Activated CD8-positive, alpha-beta memory T cell treated with anti-CD3 and anti-CD28 coated beads, Interleukin-2, amount 10 ng/mL, durations not matched to agents 7 days and 5 days (primary cell): ENCODE measurements at regions not wholly inside any gene's neighbourhood (a gene's known extent, or its start where the extent isn't known, plus 50 kb on each side); places are given as distances from the start of the nearest gene placed in this dataset.

ENCODE experiments used
- ATAC-seq: fragments of 150-1000 bp; cut with Tn5 transposase; one replicate; pipeline ENCODE4 v1.10.0; 2021; ENCODE audit warnings: moderate library complexity
- CTCF ChIA-PET: fragments of 350-600 bp; sonication (Branson Sonifier 250); formaldehyde crosslinking; loops from one replicate; lab custom pipeline; 2021; ENCODE audit warnings: antibody characterized with exemption; lab: Charles Lee
- DNase-seq: peaks from one replicate; pipeline ENCODE4 v3.0.0-alpha.2; 2020
- H3K27ac Mint-ChIP-seq: one replicate; pipeline ENCODE4 v1.8.0; 2021; ENCODE audit warnings: mild to moderate bottlenecking, mixed read lengths
- H3K27me3 Mint-ChIP-seq: one replicate; pipeline ENCODE4 v1.8.0; 2021; ENCODE audit warnings: mixed read lengths
- H3K36me3 Mint-ChIP-seq: one replicate; pipeline ENCODE4 v1.8.0; 2021; ENCODE audit warnings: mild to moderate bottlenecking, mixed read lengths
- H3K4me1 Mint-ChIP-seq: one replicate; pipeline ENCODE4 v1.8.0; 2021; ENCODE audit warnings: mixed read lengths
- H3K4me3 Mint-ChIP-seq: one replicate; pipeline ENCODE4 v1.8.0; 2021; ENCODE audit warnings: mild to moderate bottlenecking, moderate library complexity, mixed read lengths
- H3K9me3 Mint-ChIP-seq: one replicate; pipeline ENCODE4 v1.8.0; 2022; ENCODE audit warnings: low read depth, mixed read lengths

GRCh38 chr4:116849620-116850019, 235.8 kb downstream of the TRAM1L1 start:
- no peaks in the 10 kb centered on the region for H3K36me3 Mint-ChIP-seq
- H3K4me1 Mint-ChIP-seq = no peaks in the 10 kb centered on the region
- no peak overlapping the region for H3K27ac Mint-ChIP-seq
- ATAC-seq = no peak
- CTCF ChIA-PET = no interaction called here
- no peaks in the 10 kb centered on the region for H3K27me3 Mint-ChIP-seq
- peaks cover 3% of the 10 kb centered on the region for H3K9me3 Mint-ChIP-seq
- DNase-seq = no peak
- no peak overlapping the region for H3K4me3 Mint-ChIP-seq

GRCh38 chr4:116847616-116848015, 237.8 kb downstream of the TRAM1L1 start:
- Mint-ChIP-seq H3K4me1 (no peaks in the 10 kb centered on the region), H3K4me3 (no peak overlapping the region), H3K27me3 (no peaks in the 10 kb centered on the region), H3K36me3 (no peaks in the 10 kb centered on the region), H3K27ac (no peak overlapping the region), H3K9me3 (peaks cover 5% of the 10 kb centered on the region)
- no peak for DNase-seq
- no peak for ATAC-seq
- CTCF ChIA-PET = no interaction called here

- no peaks in the 10 kb centered on the region for H3K36me3 Mint-ChIP-seq
- H3K27ac Mint-ChIP-seq = no peak overlapping the region
- no peaks in the 10 kb centered on the region for H3K27me3 Mint-ChIP-seq
- peaks cover 6% of the 10 kb centered on the region for H3K9me3 Mint-ChIP-seq
- no peak overlapping the region for H3K4me3 Mint-ChIP-seq
- no peaks in the 10 kb centered on the region for H3K4me1 Mint-ChIP-seq
- no peak for ATAC-seq
- CTCF ChIA-PET = interaction anchor here (0.6 kb wide), 1 partner anchor 610 kb away, joined by 3 read pairs; no protein-coding TSS in a partner anchor
- DNase-seq = no peak
Measured at GRCh38 chr4:116839826-116840225, 245.6 kb downstream of the TRAM1L1 start.

DNA sequence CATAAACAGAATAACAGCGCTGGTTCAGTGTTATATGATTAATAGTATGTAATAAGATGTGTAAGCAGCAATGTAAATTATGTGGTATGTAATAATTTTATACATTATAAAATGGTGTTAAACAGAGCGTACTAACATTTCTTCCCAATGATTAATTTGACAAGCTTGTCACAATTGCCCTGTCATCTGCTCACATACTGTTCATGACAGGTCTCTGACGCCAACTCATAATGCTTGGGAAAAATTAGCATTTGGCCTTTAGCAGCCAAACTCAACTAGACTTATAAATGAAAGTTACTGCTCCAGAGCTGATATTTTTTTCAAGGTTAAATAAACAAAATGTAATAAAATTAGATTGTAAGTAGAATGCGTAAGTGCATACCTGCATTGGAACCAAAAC, 246.8 kb downstream of the TRAM1L1 start:
- CTCF ChIA-PET = no interaction called here
- DNase-seq (no peak), ATAC-seq (no peak)
- Mint-ChIP-seq H3K36me3 (no peaks in the 10 kb centered on the region), H3K27me3 (no peaks in the 10 kb centered on the region), H3K4me1 (no peaks in the 10 kb centered on the region), H3K9me3 (peaks cover 6% of the 10 kb centered on the region), H3K4me3 (no peak overlapping the region), H3K27ac (no peak overlapping the region)

GRCh38 chr4:116829187-116829586, 256.2 kb downstream of the TRAM1L1 start:
- Mint-ChIP-seq H3K27me3 (no peaks in the 10 kb centered on the region), H3K36me3 (no peaks in the 10 kb centered on the region), H3K4me1 (no peaks in the 10 kb centered on the region), H3K9me3 (peaks cover 10% of the 10 kb centered on the region), H3K27ac (no peak overlapping the region), H3K4me3 (no peak overlapping the region)
- CTCF ChIA-PET = no interaction called here
- ATAC-seq (no peak), DNase-seq (no peak)

DNA sequence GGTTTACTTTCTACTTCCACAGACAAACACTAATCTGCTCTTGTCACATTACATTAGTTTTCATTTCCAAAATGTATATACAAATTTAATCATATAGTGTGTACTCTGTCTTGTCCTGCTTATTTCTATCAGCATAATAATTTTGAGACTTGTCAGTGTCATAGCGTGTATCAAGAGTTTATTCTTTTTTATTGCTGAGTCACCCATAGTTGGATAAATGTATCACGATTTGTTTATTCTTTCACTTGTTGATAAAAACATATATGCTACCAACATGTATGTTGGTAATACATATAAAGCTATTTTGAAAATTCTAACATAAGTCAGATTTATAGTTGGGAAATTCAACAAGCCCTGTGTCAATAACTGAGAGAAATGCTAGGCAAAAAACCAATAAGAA, 261.2 kb downstream of the TRAM1L1 start:
- Mint-ChIP-seq H3K4me3 (no peak overlapping the region), H3K9me3 (peaks cover 2% of the 10 kb centered on the region), H3K27me3 (no peaks in the 10 kb centered on the region), H3K36me3 (no peaks in the 10 kb centered on the region), H3K27ac (no peak overlapping the region), H3K4me1 (no peaks in the 10 kb centered on the region)
- DNase-seq (no peak), ATAC-seq (no peak)
- CTCF ChIA-PET = no interaction called here

GRCh38 chr4:116811730-116812129, 273.6 kb downstream of the TRAM1L1 start:
- Mint-ChIP-seq H3K4me1 (no peaks in the 10 kb centered on the region), H3K9me3 (peaks cover 3% of the 10 kb centered on the region), H3K36me3 (no peaks in the 10 kb centered on the region), H3K27me3 (no peaks in the 10 kb centered on the region), H3K27ac (no peak overlapping the region), H3K4me3 (no peak overlapping the region)
- CTCF ChIA-PET = no interaction called here
- no peak for ATAC-seq
- DNase-seq = no peak

GRCh38 chr4:116796022-116796421, 289.4 kb downstream of the TRAM1L1 start:
- ATAC-seq (no peak), DNase-seq (no peak)
- CTCF ChIA-PET = no interaction called here
- Mint-ChIP-seq H3K4me1 (no peaks in the 10 kb centered on the region), H3K4me3 (no peak overlapping the region), H3K9me3 (peaks cover 2% of the 10 kb centered on the region), H3K27ac (no peak overlapping the region), H3K36me3 (no peaks in the 10 kb centered on the region), H3K27me3 (no peaks in the 10 kb centered on the region)

- CTCF ChIA-PET = no interaction called here
Measured at GRCh38 chr4:116788723-116789122, 296.7 kb downstream of the TRAM1L1 start.

GRCh38 chr4:116755051-116755450, 330.3 kb downstream of the TRAM1L1 start:
- H3K4me1 Mint-ChIP-seq = no peaks in the 10 kb centered on the region
- no peaks in the 10 kb centered on the region for H3K27me3 Mint-ChIP-seq
- H3K27ac Mint-ChIP-seq = no peak overlapping the region
- no peak for DNase-seq
- no peaks in the 10 kb centered on the region for H3K9me3 Mint-ChIP-seq
- no peak for ATAC-seq
- H3K36me3 Mint-ChIP-seq = no peaks in the 10 kb centered on the region
- no peak overlapping the region for H3K4me3 Mint-ChIP-seq
- CTCF ChIA-PET = no interaction called here

More at GRCh38 chr4:116788723-116789122, 296.7 kb downstream of the TRAM1L1 start:
- no peak for ATAC-seq
- H3K4me1 Mint-ChIP-seq = no peaks in the 10 kb centered on the region
- DNase-seq = no peak
- H3K27ac Mint-ChIP-seq = no peak overlapping the region
- no peaks in the 10 kb centered on the region for H3K36me3 Mint-ChIP-seq
- H3K27me3 Mint-ChIP-seq = no peaks in the 10 kb centered on the region
- H3K4me3 Mint-ChIP-seq = no peak overlapping the region
- no peaks in the 10 kb centered on the region for H3K9me3 Mint-ChIP-seq

GRCh38 chr4:116752027-116752426, 333.3 kb downstream of the TRAM1L1 start:
- Mint-ChIP-seq H3K36me3 (no peaks in the 10 kb centered on the region), H3K27me3 (no peaks in the 10 kb centered on the region), H3K9me3 (no peaks in the 10 kb centered on the region), H3K4me3 (no peak overlapping the region), H3K27ac (no peak overlapping the region), H3K4me1 (no peaks in the 10 kb centered on the region)
- ATAC-seq (no peak), DNase-seq (no peak)
- CTCF ChIA-PET = no interaction called here

GRCh38 chr4:116736756-116737155, 348.6 kb downstream of the TRAM1L1 start:
- no peak for DNase-seq
- CTCF ChIA-PET = no interaction called here
- Mint-ChIP-seq H3K4me3 (no peak overlapping the region), H3K9me3 (peaks cover 2% of the 10 kb centered on the region), H3K27me3 (no peaks in the 10 kb centered on the region), H3K4me1 (no peaks in the 10 kb centered on the region), H3K36me3 (no peaks in the 10 kb centered on the region), H3K27ac (no peak overlapping the region)
- no peak for ATAC-seq

- ATAC-seq = no peak
Measured at GRCh38 chr4:116734178-116734577, 351.2 kb downstream of the TRAM1L1 start.

DNA sequence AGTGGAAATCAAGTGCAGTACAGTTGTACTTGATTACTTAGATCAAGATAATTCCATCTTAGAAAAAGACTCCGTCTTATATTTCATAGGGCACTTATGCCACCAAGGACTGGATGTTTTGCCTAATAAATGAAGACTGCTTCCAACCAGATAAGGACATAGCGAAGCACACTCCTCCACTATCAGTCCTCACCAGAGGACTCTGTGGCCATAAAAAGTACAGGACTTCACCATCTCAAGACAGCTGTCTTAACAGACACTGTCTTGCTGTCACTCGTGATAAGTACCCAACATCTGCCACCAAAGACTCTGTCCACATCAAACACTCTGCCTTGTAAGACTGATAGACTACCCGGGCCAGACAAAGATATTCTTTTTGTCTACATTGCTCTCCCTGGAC, 352.0 kb downstream of the TRAM1L1 start:
- H3K27ac Mint-ChIP-seq = no peak overlapping the region
- H3K4me3 Mint-ChIP-seq = no peak overlapping the region
- DNase-seq (no peak), ATAC-seq (no peak)
- peaks cover 7% of the 10 kb centered on the region for H3K9me3 Mint-ChIP-seq
- CTCF ChIA-PET = no interaction called here
- no peaks in the 10 kb centered on the region for H3K27me3 Mint-ChIP-seq
- H3K36me3 Mint-ChIP-seq = no peaks in the 10 kb centered on the region
- no peaks in the 10 kb centered on the region for H3K4me1 Mint-ChIP-seq

More at GRCh38 chr4:116734178-116734577, 351.2 kb downstream of the TRAM1L1 start:
- Mint-ChIP-seq H3K36me3 (no peaks in the 10 kb centered on the region), H3K4me1 (no peaks in the 10 kb centered on the region), H3K27me3 (no peaks in the 10 kb centered on the region), H3K9me3 (peaks cover 7% of the 10 kb centered on the region), H3K27ac (no peak overlapping the region), H3K4me3 (no peak overlapping the region)
- DNase-seq = no peak
- CTCF ChIA-PET = no interaction called here

DNA sequence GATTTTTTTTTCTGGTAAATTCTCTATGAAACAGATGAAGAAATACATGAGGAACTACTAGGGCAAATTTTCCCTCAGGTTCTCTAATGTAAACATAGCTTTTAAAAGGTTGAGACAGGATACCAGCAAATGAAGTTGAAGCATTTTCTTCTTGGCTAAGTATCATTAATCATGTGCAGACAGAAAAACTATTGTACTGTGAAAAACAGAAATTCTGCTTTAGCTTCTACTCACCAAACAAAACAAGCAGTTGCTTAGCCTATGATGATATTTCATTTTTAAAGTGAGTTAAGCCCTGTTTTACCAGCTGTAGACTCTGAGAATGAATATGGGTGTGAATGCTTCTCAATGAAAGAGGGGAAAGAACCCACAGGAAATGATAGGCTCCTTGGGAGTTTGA, 358.9 kb downstream of the TRAM1L1 start:
- H3K4me3 Mint-ChIP-seq = no peak overlapping the region
- no peak for ATAC-seq
- no peak overlapping the region for H3K27ac Mint-ChIP-seq
- peaks cover 8% of the 10 kb centered on the region for H3K9me3 Mint-ChIP-seq
- no peaks in the 10 kb centered on the region for H3K27me3 Mint-ChIP-seq
- CTCF ChIA-PET = no interaction called here
- no peak for DNase-seq
- no peaks in the 10 kb centered on the region for H3K36me3 Mint-ChIP-seq
- no peaks in the 10 kb centered on the region for H3K4me1 Mint-ChIP-seq
